Body of pancreas (tissue), 4 donors: ENCODE measurements at regions not wholly inside any gene's neighbourhood (a gene's known extent, or its start where the extent isn't known, plus 50 kb on each side); places are given as distances from the start of the nearest gene placed in this dataset.

ENCODE experiments used
- CTCF ChIP-seq, 7 experiments: fragments of 450-650 bp in 4 of 7; fragments of 200-600 bp in 3 of 7; sonication (generic) in 3 of 7; IDR thresholded peaks; one replicate each; pipeline ENCODE4 v1.5.1; 2016 to 2019; ENCODE audit warnings: antibody characterized with exemption in 7 of 7
- POLR2A ChIP-seq, 3 donors: fragments of 450-650 bp; IDR thresholded peaks; one replicate each; pipeline ENCODE4 v1.6.1; 2016; ENCODE audit warnings: antibody characterized with exemption in 3 of 3, mild to moderate bottlenecking in 2 of 3

GRCh38 chr13:53249236-53249635 lies 220.6 kb downstream of the OLFM4 start:
- TF ChIP-seq POLR2A (IDR thresholded peaks at IDR 0.05) (no peak), CTCF (IDR thresholded peaks at IDR 0.05) (no peak)
